ENCODE measurements at regions not wholly inside any gene's neighbourhood (a gene's known extent, or its start where the extent isn't known, plus 50 kb on each side); places are given as distances from the start of the nearest gene placed in this dataset.

- TF ChIP-seq CTCF (IDR thresholded peaks at IDR 0.05) (no peak), ZSCAN20 (CRISPR knock-in tag; IDR thresholded peaks at IDR 0.05) (no peak)
These were observed 206.8 kb upstream of the TPRG1 start for GRCh38 chr3:188964957-188965356.

All from A549 (cell line).